ENCODE measurements at regions not wholly inside any gene's neighbourhood (a gene's known extent, or its start where the extent isn't known, plus 50 kb on each side); places are given as distances from the start of the nearest gene placed in this dataset.
"Not testable (repeated sequence)": the region's sequence is repeated elsewhere in the genome, so short reads cannot be mapped to it uniquely, and the experiment has no call there.

DNA sequence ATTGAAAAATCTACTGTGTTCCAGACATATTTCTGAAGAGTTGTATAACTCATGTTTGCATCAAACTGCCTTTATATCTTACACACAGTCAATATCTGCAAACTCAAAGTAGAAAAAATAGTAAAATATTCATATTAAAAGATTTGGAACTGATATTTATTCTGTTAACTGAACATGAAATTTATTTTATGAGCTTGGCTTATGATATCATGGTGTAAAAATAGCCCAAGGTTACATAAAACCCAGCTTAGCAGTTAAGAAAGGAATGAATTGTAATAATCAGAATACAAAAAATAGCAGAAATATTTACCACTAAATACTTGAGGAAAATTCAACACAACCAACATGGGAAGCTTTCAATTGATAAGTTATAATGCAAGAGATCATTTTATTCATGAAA lies 367.9 kb downstream of the FLRT2 start:
- no peaks in the 10 kb centered on the region for H3K4me1 Mint-ChIP-seq
- no peak overlapping the region for H3K27ac Mint-ChIP-seq
- ATAC-seq, result no peak
- no peaks in the 10 kb centered on the region for H3K9me3 Mint-ChIP-seq
- H3K4me3 Mint-ChIP-seq, result no peak overlapping the region
- no peak for DNase-seq (ENCODE audit: low spot score in 2 of 2)
- no peaks in the 10 kb centered on the region for H3K36me3 Mint-ChIP-seq

- ATAC-seq (no peak), DNase-seq (ENCODE audit: low spot score in 2 of 2) (no peak)
- Mint-ChIP-seq H3K4me3 (no peak overlapping the region), H3K36me3 (no peaks in the 10 kb centered on the region), H3K27ac (no peak overlapping the region), H3K9me3 (no peaks in the 10 kb centered on the region), H3K4me1 (no peaks in the 10 kb centered on the region)
These were observed 365.7 kb downstream of the FLRT2 start for GRCh38 chr14:85895603-85896002.

DNA sequence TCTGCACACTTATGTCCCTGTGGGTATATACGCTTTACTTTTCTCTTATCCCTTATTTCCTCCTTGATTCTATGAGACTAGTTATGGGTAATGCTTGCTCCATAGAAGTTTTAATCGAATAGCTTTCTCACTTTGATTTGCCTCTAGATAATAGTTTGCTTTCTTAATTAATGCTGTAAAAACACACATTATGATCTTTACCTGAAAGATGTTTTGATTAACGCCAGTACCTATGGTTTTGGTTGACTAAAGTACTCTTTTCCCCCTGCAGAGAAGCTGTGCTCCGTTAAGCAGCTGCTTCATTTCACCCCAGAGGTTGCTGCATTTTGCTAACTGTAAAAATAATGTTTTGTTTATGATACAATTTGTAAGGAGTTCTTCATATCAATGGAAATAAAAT lies 362.3 kb downstream of the FLRT2 start:
- no peak overlapping the region for H3K4me3 Mint-ChIP-seq
- DNase-seq (ENCODE audit: low spot score in 2 of 2) (no peak), ATAC-seq (no peak)
- no peaks in the 10 kb centered on the region for H3K36me3 Mint-ChIP-seq
- H3K4me1 Mint-ChIP-seq, result no peaks in the 10 kb centered on the region
- no peaks in the 10 kb centered on the region for H3K9me3 Mint-ChIP-seq
- H3K27ac Mint-ChIP-seq, result no peak overlapping the region

DNA sequence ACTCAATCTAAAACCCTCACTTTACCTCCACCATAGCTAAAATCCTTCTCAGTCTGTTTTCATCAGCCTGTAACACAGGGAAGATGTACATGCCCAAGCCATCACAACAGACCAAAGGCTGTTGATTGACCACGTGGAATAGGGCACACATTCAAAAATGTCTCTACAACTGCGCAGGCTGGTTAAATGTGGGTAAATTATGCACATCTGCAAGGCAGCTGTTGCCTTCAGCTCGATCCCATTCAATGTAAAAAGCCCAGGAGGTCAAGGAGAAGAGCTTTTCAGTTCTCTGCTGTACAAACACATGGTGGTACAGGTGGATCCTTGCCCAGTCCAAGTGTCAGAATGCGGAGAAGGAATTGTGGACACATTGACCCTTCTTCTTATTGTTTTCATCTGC lies 354.0 kb downstream of the FLRT2 start:
- no peaks in the 10 kb centered on the region for H3K9me3 Mint-ChIP-seq
- H3K4me1 Mint-ChIP-seq, result no peaks in the 10 kb centered on the region
- H3K4me3 Mint-ChIP-seq, result no peak overlapping the region
- no peak for ATAC-seq
- no peak overlapping the region for H3K27ac Mint-ChIP-seq
- H3K36me3 Mint-ChIP-seq, result no peaks in the 10 kb centered on the region
- DNase-seq (ENCODE audit: low spot score in 2 of 2), result no peak

- no peak overlapping the region for H3K4me3 Mint-ChIP-seq
- no peaks in the 10 kb centered on the region for H3K9me3 Mint-ChIP-seq
- DNase-seq (ENCODE audit: low spot score in 2 of 2), result no peak
- no peaks in the 10 kb centered on the region for H3K36me3 Mint-ChIP-seq
- no peaks in the 10 kb centered on the region for H3K4me1 Mint-ChIP-seq
- H3K27ac Mint-ChIP-seq, result no peak overlapping the region
- ATAC-seq, result no peak
These were observed 353.2 kb downstream of the FLRT2 start for GRCh38 chr14:85883101-85883500.

DNA sequence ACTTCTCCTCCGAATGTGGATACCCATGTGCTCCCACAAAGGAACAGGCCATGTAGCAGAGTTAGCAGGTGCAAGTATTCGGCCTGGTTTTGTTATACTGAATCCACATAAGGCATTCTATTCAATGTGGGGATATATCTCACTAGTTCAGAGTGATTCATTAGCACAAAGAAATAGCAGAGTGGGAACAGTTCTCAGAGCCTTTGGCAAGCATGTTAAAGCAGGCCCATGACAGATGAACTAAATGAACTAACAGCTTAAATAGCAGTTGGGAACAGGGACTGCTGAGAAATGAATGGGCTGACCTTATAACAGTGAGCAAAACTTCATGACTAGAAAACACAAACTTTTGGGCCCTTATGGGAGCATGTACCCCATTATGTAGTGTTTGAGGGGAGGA lies 352.0 kb downstream of the FLRT2 start:
- Mint-ChIP-seq H3K9me3 (no peaks in the 10 kb centered on the region), H3K36me3 (no peaks in the 10 kb centered on the region)
- no peak for ATAC-seq

DNA sequence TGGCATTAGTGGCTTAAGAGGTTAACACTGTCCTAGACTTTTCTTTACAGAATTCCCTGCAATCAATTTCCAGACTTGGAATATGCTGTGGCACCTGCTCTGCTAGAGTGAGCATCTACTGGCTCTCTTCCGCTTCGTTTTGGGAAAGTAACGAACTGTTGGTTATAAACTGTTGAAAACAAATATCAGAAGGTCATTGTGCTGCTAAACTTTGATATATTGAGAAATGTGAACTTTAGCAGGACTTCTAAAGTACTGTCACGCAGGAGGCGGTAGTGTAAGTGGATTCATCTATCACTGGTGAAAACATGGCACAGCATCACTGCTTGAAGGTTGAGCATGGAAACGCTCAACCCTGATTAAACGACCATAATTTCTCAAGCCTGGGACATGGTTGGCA lies 348.9 kb downstream of the FLRT2 start:
- Mint-ChIP-seq H3K9me3 (no peaks in the 10 kb centered on the region), H3K27ac (no peak overlapping the region), H3K36me3 (no peaks in the 10 kb centered on the region), H3K4me3 (no peak overlapping the region), H3K4me1 (no peaks in the 10 kb centered on the region)
- DNase-seq (ENCODE audit: low spot score in 2 of 2) (no peak), ATAC-seq (no peak)

More for the DNA sequence above, 352.0 kb downstream of the FLRT2 start:
- H3K4me3 Mint-ChIP-seq, result no peak overlapping the region
- H3K27ac Mint-ChIP-seq, result no peak overlapping the region
- no peaks in the 10 kb centered on the region for H3K4me1 Mint-ChIP-seq
- no peak for DNase-seq (ENCODE audit: low spot score in 2 of 2)

GRCh38 chr14:85873006-85873405 lies 343.1 kb downstream of the FLRT2 start:
- Mint-ChIP-seq H3K4me1 (no peaks in the 10 kb centered on the region), H3K4me3 (no peak overlapping the region), H3K27ac (no peak overlapping the region), H3K36me3 (no peaks in the 10 kb centered on the region), H3K9me3 (no peaks in the 10 kb centered on the region)
- DNase-seq (ENCODE audit: low spot score in 2 of 2) (no peak), ATAC-seq (no peak)

DNA sequence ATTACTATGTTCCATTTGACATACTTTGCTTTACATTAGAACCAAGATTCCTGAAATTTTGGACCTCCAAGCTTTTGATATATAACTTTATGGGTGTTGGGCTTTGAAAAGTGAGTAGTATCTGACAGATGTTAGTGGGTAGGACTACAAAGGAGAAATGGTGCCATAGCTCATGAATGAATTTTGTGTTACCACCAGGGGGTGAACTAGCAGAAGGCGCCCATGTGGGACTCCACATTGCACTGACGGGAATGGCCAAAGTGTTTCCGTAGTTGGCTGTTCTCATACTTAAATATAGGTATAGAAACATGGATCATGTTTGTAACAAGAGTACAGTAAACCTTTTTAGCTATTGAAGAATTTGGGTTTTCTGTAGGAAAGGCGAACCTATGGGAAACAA lies 337.5 kb downstream of the FLRT2 start:
- no peak for ATAC-seq
- Mint-ChIP-seq H3K4me3 (no peak overlapping the region), H3K4me1 (no peaks in the 10 kb centered on the region), H3K36me3 (no peaks in the 10 kb centered on the region), H3K27ac (no peak overlapping the region), H3K9me3 (no peaks in the 10 kb centered on the region)
- DNase-seq (ENCODE audit: low spot score in 2 of 2), result no peak

GRCh38 chr14:85865701-85866100 lies 335.8 kb downstream of the FLRT2 start:
- Mint-ChIP-seq H3K4me1 (no peaks in the 10 kb centered on the region), H3K9me3 (no peaks in the 10 kb centered on the region), H3K4me3 (no peak overlapping the region), H3K36me3 (no peaks in the 10 kb centered on the region), H3K27ac (no peak overlapping the region)
- no peak for ATAC-seq
- no peak for DNase-seq (ENCODE audit: low spot score in 2 of 2)

GRCh38 chr14:85858634-85859033 lies 328.7 kb downstream of the FLRT2 start:
- H3K36me3 Mint-ChIP-seq, result no peaks in the 10 kb centered on the region
- DNase-seq (ENCODE audit: low spot score in 2 of 2) (no peak), ATAC-seq (no peak)
- no peaks in the 10 kb centered on the region for H3K4me1 Mint-ChIP-seq
- H3K4me3 Mint-ChIP-seq, result no peak overlapping the region
- no peak overlapping the region for H3K27ac Mint-ChIP-seq
- no peaks in the 10 kb centered on the region for H3K9me3 Mint-ChIP-seq

- no peak for DNase-seq (ENCODE audit: low spot score in 2 of 2)
- Mint-ChIP-seq H3K36me3 (no peaks in the 10 kb centered on the region), H3K27ac (no peak overlapping the region), H3K9me3 (no peaks in the 10 kb centered on the region), H3K4me1 (no peaks in the 10 kb centered on the region), H3K4me3 (no peak overlapping the region)
- no peak for ATAC-seq
These were observed 326.5 kb downstream of the FLRT2 start for GRCh38 chr14:85856430-85856829.

GRCh38 chr14:85853996-85854526 lies 324.1 kb downstream of the FLRT2 start:
- Mint-ChIP-seq H3K9me3 (no peaks in the 10 kb centered on the region), H3K4me3 (no peak overlapping the region), H3K4me1 (no peaks in the 10 kb centered on the region), H3K36me3 (no peaks in the 10 kb centered on the region), H3K27ac (no peak overlapping the region)
- ATAC-seq, result no peak
- no peak for DNase-seq (ENCODE audit: low spot score in 2 of 2)

GRCh38 chr14:85852906-85853305 lies 323.0 kb downstream of the FLRT2 start:
- H3K27ac Mint-ChIP-seq, result no peak overlapping the region
- ATAC-seq (no peak), DNase-seq (ENCODE audit: low spot score in 2 of 2) (no peak)
- no peaks in the 10 kb centered on the region for H3K9me3 Mint-ChIP-seq
- no peaks in the 10 kb centered on the region for H3K36me3 Mint-ChIP-seq
- no peaks in the 10 kb centered on the region for H3K4me1 Mint-ChIP-seq
- H3K4me3 Mint-ChIP-seq, result no peak overlapping the region

GRCh38 chr14:85852123-85852522 lies 322.2 kb downstream of the FLRT2 start:
- not testable (repeated sequence) for H3K36me3 Mint-ChIP-seq; ATAC-seq; H3K4me1 Mint-ChIP-seq; H3K9me3 Mint-ChIP-seq; H3K27ac Mint-ChIP-seq; H3K4me3 Mint-ChIP-seq; DNase-seq (ENCODE audit: low spot score in 2 of 2)

DNA sequence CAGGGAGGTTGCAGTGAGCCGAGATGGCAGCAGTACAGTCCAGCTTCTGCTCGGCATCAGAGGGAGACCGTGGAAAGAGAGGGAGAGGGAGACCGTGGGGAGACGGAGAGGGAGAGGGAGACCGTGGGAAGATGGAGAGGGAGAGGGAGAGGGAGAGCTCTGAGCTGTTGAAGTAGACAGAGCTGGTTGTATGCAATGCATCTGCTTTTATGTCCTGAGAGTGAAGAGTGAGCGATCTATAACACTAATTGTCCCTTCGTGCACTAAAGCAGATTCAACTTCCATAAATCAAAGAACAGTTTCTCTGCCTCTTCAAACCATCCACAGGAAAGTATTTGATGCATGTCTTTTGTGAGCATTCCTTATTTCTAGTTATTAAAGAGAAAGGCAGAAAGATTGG lies 300.6 kb downstream of the FLRT2 start:
- not testable (repeated sequence) for ATAC-seq; H3K27ac Mint-ChIP-seq; DNase-seq (ENCODE audit: low spot score in 2 of 2); H3K4me3 Mint-ChIP-seq; H3K4me1 Mint-ChIP-seq; H3K9me3 Mint-ChIP-seq; H3K36me3 Mint-ChIP-seq

GRCh38 chr14:85829601-85830000 lies 299.7 kb downstream of the FLRT2 start:
- not testable (repeated sequence) for H3K36me3 Mint-ChIP-seq; H3K4me3 Mint-ChIP-seq; DNase-seq (ENCODE audit: low spot score in 2 of 2); H3K4me1 Mint-ChIP-seq; H3K27ac Mint-ChIP-seq; ATAC-seq; H3K9me3 Mint-ChIP-seq
